Gastrocnemius medialis (tissue), 4 donors: ENCODE measurements at regions not wholly inside any gene's neighbourhood (a gene's known extent, or its start where the extent isn't known, plus 50 kb on each side); places are given as distances from the start of the nearest gene placed in this dataset.

Source experiments
- ATAC-seq, 2 donors: fragments of 150-250 bp; one replicate each; pipeline ENCODE4 v1.9.1; 2016
- DNase-seq, 2 donors: peaks; one replicate each; pipeline ENCODE4 v3.0.0-alpha.2; 2019
- H3K27ac ChIP-seq, 4 donors: fragments of 200-600 bp; sonication (generic); 1 replicate in 1 of 4; 2 replicates in 3 of 4; pipeline ENCODE4 v1.5.1; 2016 to 2018; ENCODE audit warnings: mild to moderate bottlenecking in 2 of 4, moderate library complexity in 1 of 4
- H3K27me3 ChIP-seq, 3 donors: fragments of 200-600 bp; sonication (generic) in 2 of 3; 1 replicate in 1 of 3; 2 replicates in 2 of 3; pipeline versions ENCODE4 v1.5.1 to v1.6.0; 2016 to 2019; ENCODE audit warnings: mild to moderate bottlenecking in 1 of 3, moderate library complexity in 1 of 3
- H3K36me3 ChIP-seq, 2 donors: fragments of 200-600 bp; sonication (generic) in 1 of 2; one replicate each; pipeline ENCODE4 v1.5.1; 2017 to 2018
- H3K4me1 ChIP-seq, 2 donors: fragments of 200-600 bp; sonication (generic) in 1 of 2; one replicate each; pipeline ENCODE4 v1.5.1; 2016 to 2017; ENCODE audit warnings: mild to moderate bottlenecking in 2 of 2
- H3K4me3 ChIP-seq, 4 donors: fragments of 200-600 bp; sonication (generic) in 3 of 4; 1 replicate in 1 of 4; 2 replicates in 3 of 4; pipeline ENCODE4 v1.5.1; 2016 to 2019; ENCODE audit warnings: mild to moderate bottlenecking in 2 of 4
- H3K9me3 ChIP-seq, 3 donors: fragments of 200-600 bp; sonication (generic) in 2 of 3; 1 replicate in 1 of 3; 2 replicates in 2 of 3; pipeline ENCODE4 v1.5.1; 2016 to 2019
- POLR2A ChIP-seq, 2 donors: fragments of 450-650 bp; IDR thresholded peaks; one replicate each; pipeline ENCODE4 v1.6.1; 2017; ENCODE audit warnings: antibody characterized with exemption in 2 of 2, mild to moderate bottlenecking in 2 of 2, moderate library complexity in 2 of 2
- in situ Hi-C, 4 donors: fragments of 200-750 bp; cut with MboI; loops; one replicate each; pipeline versions ENCODE4 v1.15.0 to v1.8.0; 2017; ENCODE audit warnings: low sequenced_read_pairs in 4 of 4
- intact Hi-C: fragments of 100-400 bp; cut with DNase I; formaldehyde crosslinking; loops from one replicate; pipeline ENCODE4 v1.15.1; 2023; ENCODE audit warnings: low total_unique reads
- TF ChIP-seq, protein P1 (sequence below), 5 experiments: fragments of 450-650 bp in 3 of 5; fragments of 200-600 bp in 2 of 5; sonication (generic) in 2 of 5; IDR thresholded peaks in 4 of 5; conservative IDR thresholded peaks in 1 of 5; 1 replicate in 4 of 5; 2 replicates in 1 of 5; pipeline ENCODE4 v1.5.1; 2016 to 2019; ENCODE audit warnings: antibody characterized with exemption in 5 of 5, mild to moderate bottlenecking in 3 of 5, moderate library complexity in 3 of 5

DNA sequence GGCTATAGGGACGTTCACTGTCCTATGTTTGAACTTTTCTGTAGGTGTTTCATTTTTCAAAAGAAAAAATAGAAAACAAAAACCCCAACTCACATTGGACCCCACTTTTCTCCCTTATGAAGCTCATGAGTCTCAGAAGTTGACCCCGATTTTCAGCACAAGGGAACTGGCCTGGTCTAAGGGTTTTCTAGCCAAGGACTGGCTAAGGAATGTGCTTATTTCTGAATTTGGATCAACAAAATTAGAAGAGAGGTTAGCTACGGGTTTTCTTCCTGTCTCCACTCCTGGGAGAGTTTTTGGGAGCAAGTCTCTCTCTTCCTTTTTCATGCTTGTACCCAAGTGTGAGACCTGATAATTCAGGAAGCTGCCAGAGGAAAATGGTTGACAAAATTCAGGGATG is 453.2 kb downstream of the KLF12 start:
- ATAC-seq (no peak), DNase-seq (no peak)
- Histone ChIP-seq H3K36me3 (no peaks in the 10 kb centered on the region), H3K9me3 (no peaks in the 10 kb centered on the region), H3K27ac (no peak overlapping the region), H3K4me1 (no peaks in the 10 kb centered on the region), H3K4me3 (no peak overlapping the region), H3K27me3 (no peaks in the 10 kb centered on the region)
- intact Hi-C loops: no loop called here
- TF ChIP-seq, protein P1, sequence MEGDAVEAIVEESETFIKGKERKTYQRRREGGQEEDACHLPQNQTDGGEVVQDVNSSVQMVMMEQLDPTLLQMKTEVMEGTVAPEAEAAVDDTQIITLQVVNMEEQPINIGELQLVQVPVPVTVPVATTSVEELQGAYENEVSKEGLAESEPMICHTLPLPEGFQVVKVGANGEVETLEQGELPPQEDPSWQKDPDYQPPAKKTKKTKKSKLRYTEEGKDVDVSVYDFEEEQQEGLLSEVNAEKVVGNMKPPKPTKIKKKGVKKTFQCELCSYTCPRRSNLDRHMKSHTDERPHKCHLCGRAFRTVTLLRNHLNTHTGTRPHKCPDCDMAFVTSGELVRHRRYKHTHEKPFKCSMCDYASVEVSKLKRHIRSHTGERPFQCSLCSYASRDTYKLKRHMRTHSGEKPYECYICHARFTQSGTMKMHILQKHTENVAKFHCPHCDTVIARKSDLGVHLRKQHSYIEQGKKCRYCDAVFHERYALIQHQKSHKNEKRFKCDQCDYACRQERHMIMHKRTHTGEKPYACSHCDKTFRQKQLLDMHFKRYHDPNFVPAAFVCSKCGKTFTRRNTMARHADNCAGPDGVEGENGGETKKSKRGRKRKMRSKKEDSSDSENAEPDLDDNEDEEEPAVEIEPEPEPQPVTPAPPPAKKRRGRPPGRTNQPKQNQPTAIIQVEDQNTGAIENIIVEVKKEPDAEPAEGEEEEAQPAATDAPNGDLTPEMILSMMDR (IDR thresholded peaks at IDR 0.05 in 4 of 5, conservative IDR thresholded peaks at IDR 0.05 in 1 of 5): no peak
- TF ChIP-seq POLR2A (IDR thresholded peaks at IDR 0.05): no peak
- in situ Hi-C loops: no loop called here

DNA sequence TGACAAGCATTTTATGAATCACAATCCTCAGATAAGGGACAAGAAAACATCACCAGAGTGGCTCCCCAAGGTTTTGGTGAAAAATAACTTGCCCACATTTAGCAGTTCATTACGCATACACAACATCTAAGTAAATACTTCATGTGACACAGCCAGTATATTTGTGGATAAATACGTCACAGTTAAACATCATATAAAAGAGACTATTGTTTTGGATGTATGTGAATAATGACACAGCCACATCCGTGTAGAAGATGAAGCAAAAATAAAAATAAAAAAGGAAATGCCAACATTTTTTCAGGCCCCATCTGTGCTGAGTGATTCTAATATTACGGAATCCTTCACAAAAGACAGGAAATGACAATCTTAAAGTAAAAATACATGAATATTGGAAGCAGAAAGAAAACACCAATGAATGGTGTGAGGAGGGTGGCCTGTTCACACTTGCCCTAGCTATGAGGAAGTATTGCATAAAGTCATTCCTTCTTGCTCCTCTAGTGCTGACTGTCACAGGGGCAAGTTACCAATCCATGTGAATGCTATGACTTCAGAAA is 457.1 kb downstream of the KLF12 start:
- no peak for ATAC-seq
- no peaks in the 10 kb centered on the region for H3K27me3 ChIP-seq
- no peaks in the 10 kb centered on the region for H3K4me1 ChIP-seq
- H3K36me3 ChIP-seq: no peaks in the 10 kb centered on the region
- no peak overlapping the region for H3K27ac ChIP-seq
- no peak for TF ChIP-seq POLR2A (IDR thresholded peaks at IDR 0.05)
- TF ChIP-seq, protein P1 (IDR thresholded peaks at IDR 0.05 in 4 of 5, conservative IDR thresholded peaks at IDR 0.05 in 1 of 5): no peak
- DNase-seq: no peak
- in situ Hi-C loops: no loop called here
- H3K4me3 ChIP-seq: no peak overlapping the region
- H3K9me3 ChIP-seq: no peaks in the 10 kb centered on the region
- intact Hi-C loops: no loop called here

DNA sequence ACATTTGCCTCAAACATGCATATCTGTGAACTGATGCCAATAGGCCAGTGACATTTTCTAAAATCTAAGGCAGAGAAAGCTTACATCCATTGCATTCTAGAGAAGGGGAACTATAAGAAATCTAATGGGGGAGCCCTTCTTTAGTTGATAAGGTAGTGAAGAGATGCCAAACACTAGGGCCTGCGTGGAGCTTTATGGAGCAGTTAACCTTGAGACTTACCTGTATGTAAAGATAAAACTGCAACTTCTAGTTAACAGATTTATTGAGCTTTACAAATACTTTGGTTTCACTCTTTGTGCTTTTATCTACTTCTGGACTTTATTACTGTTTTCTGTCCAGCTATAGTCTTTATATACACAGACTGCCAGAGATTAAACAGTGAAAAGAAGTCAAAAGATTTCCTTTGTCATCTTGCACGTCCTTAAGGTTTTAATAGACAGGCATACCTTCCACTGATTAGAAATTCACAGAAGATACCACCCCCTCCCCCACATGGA is 457.6 kb downstream of the KLF12 start:
- no peak for TF ChIP-seq POLR2A (IDR thresholded peaks at IDR 0.05)
- TF ChIP-seq, protein P1 (IDR thresholded peaks at IDR 0.05 in 4 of 5, conservative IDR thresholded peaks at IDR 0.05 in 1 of 5): no peak
- Histone ChIP-seq H3K27ac (no peak overlapping the region), H3K9me3 (no peaks in the 10 kb centered on the region), H3K4me1 (no peaks in the 10 kb centered on the region), H3K4me3 (no peak overlapping the region), H3K27me3 (no peaks in the 10 kb centered on the region), H3K36me3 (no peaks in the 10 kb centered on the region)
- in situ Hi-C loops: no loop called here
- no peak for DNase-seq
- ATAC-seq: no peak
- intact Hi-C loops: no loop called here

DNA sequence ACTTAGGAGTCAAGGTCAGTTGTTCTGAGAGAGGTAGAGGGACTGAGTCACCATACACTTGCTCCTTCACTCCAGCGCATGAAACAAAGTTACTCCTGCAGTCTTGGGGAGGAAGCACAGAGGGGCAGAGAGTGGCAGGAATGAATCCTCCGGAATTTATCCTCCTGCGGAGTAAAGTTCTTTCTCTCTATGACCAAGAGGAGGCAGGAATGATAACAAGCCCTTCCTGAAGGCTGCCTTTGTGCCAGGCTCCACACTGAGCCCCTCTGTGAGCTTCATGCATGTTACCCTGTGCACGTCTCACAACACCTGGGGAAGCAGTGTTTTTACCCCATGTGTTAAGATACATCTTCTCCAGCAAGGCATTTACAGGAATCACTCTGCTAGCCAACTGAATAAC is 458.4 kb downstream of the KLF12 start:
- no peak for ATAC-seq
- in situ Hi-C loops: no loop called here
- H3K9me3 ChIP-seq: no peaks in the 10 kb centered on the region
- H3K36me3 ChIP-seq: no peaks in the 10 kb centered on the region
- no peak for TF ChIP-seq POLR2A (IDR thresholded peaks at IDR 0.05)
- TF ChIP-seq, protein P1 (IDR thresholded peaks at IDR 0.05 in 4 of 5, conservative IDR thresholded peaks at IDR 0.05 in 1 of 5): no peak
- no peaks in the 10 kb centered on the region for H3K4me1 ChIP-seq
- no peak overlapping the region for H3K27ac ChIP-seq
- intact Hi-C loops: no loop called here
- no peak for DNase-seq
- no peak overlapping the region for H3K4me3 ChIP-seq
- H3K27me3 ChIP-seq: no peaks in the 10 kb centered on the region

DNA sequence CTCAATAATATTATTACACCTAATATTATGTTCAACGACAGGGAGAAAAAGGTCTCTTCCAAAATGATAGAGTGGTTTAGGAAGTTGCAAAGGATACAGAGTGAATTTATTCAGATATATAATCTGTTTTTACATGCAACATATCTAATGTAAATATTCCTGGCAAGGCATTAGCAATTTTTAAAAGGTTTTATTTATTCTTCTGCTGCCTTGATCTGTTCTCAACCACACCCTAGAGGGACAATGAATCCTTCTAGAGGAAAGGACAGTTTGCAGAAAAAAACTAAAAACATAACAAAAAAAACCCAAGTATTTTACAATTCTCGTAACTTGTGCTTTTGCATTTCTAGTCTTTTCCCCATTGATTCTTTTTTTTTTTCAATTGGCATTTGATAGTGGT is 459.6 kb downstream of the KLF12 start:
- intact Hi-C loops: no loop called here
- Histone ChIP-seq H3K27ac (no peak overlapping the region), H3K4me3 (no peak overlapping the region), H3K27me3 (no peaks in the 10 kb centered on the region), H3K9me3 (no peaks in the 10 kb centered on the region), H3K4me1 (no peaks in the 10 kb centered on the region), H3K36me3 (no peaks in the 10 kb centered on the region)
- no peak for TF ChIP-seq POLR2A (IDR thresholded peaks at IDR 0.05)
- TF ChIP-seq, protein P1 (IDR thresholded peaks at IDR 0.05 in 4 of 5, conservative IDR thresholded peaks at IDR 0.05 in 1 of 5): no peak
- ATAC-seq (no peak), DNase-seq (no peak)
- in situ Hi-C loops: no loop called here
